NK-92 (cell line): ENCODE measurements at regions not wholly inside any gene's neighbourhood (a gene's known extent, or its start where the extent isn't known, plus 50 kb on each side); places are given as distances from the start of the nearest gene placed in this dataset.
"Not testable (repeated sequence)": the region's sequence is repeated elsewhere in the genome, so short reads cannot be mapped to it uniquely, and the experiment has no call there.

Experiments
- DNase-seq: peaks from one replicate; lab custom pipeline; 2025; ENCODE audit not compliant: unreplicated experiment; lab: John Stamatoyannopoulos, UW

DNA sequence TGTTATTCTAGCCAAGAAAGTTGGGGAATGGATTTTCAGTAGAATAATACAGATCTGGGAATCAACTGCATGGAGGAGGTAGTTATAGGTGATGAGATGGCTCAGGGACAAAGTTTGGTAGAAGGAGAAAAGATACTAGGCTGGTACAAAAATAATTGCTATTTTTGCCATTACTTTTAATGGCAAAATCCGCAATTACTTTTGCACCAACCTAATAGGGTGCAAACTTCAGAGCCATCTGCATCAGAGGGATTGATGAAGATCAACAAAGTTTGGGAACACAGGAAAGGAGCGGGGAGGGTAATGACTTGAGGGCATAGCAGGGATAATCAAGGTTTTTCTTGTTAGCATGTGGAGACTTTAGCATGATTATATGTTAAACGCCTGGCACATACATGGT, 178.7 kb upstream of the ROPN1B start:
- DNase-seq = not testable (repeated sequence)

DNA sequence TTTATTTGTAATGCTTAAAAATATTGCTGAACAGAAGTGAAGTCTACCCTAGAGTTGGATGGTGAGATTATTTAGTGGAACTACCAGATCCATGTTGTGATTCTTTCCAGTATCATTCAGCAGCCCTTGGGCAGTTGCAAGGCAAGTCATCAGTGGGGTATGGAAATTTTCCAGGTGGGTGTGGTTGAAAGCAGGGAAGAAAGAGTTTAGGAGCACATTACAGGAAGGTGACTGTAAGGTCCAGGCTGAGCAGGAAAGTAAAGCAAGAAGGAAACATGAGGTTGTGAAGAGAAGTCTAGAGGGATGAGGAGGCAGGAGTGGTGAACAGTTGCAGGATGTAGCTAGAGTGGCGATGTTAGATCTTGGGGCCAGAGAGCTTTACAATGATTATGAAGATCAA, 178.0 kb upstream of the ROPN1B start:
- not testable (repeated sequence) for DNase-seq

DNA sequence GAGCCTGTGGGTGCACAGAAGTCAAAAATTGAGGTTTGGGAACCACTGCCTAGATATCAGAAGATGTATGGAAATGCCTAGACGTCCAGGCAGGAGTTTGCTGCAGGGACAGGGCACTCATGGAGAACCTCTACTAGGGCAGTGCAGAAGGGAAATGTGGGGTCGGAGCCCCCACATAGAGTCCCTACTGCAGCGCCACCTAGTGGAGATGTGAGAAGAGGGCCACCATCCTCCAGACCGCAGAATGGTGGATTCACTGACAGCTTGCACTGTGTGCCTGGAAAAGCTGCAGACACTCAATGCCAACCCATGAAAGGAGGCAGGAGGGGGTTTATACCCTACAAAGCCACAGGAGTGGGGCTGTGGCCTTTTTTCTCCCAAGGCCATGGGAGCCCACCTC, 159.0 kb upstream of the ROPN1B start:
- not testable (repeated sequence) for DNase-seq

DNA sequence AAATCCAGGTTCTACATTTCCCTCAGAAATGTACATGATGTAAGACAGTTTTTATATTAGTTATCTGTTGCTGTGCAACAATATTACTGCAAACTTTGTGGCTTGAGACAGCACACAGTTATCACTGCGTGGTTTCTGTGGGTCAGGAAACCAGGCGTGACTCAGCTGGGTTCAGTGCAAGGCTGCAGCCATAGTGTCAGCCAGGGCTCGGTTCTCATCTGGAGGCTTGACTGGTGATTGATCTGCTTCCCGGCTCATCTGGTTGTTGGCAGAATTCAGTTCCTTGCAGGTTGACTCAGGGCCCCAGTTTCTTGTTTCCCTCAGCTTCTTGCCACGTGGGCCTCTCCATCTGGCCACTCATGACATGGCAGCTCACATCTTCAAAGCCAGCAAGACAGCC, 146.8 kb upstream of the ROPN1B start:
- not testable (repeated sequence) for DNase-seq

DNA sequence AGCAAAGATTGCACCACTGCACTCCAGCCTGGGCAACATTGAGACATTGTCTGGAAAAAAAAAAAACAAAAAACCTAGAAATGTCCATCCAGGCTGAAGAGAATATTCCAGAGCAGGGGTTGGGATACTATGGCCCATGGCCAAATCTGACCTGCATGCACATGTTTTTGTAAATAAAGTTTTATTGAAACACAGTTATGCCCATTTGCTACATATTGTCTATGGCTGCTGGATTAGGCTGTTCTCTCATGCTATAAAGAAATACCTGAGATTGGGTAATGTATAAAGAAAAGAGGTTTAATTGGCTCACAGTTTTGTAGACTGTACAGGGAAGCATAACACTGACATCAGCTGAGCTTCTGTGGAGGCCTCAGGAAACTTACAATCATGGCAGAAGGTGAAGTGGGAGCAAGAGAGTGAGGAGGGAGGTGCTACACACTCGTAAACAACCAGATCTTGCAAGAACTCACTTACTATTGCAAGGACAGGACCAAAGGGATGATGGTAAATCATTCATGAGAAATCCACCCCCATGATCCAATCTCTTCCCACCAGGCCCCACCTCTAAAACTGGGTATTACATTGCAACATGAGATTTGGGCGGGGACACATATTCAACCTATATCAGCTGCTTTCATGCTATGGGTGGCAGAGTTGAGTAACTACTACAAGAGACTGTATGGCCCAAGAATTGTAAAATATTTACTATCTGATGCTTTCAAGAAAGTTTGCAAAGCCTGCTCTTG, 137.8 kb upstream of the ROPN1B start:
- DNase-seq = not testable (repeated sequence)

DNA sequence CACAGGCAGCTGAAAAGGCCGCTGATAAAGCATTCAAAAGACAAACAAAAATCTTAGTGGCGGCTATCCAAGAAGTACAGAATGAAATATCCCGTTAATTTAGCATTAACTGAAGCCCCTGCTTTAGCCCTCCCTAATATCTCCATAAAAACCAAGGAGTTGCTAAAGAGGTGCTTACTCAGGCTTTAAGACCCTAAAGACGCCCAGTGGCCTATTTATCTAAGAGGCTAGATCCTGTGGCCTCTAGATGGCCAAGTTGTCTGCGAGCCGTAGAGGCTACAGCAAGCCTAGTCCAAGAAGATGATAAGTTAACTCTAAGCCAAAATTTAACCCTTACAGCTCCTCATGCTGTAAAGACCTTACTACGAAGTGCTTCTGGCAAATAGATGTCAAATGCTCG, 133.4 kb upstream of the ROPN1B start:
- DNase-seq = not testable (repeated sequence)

DNA sequence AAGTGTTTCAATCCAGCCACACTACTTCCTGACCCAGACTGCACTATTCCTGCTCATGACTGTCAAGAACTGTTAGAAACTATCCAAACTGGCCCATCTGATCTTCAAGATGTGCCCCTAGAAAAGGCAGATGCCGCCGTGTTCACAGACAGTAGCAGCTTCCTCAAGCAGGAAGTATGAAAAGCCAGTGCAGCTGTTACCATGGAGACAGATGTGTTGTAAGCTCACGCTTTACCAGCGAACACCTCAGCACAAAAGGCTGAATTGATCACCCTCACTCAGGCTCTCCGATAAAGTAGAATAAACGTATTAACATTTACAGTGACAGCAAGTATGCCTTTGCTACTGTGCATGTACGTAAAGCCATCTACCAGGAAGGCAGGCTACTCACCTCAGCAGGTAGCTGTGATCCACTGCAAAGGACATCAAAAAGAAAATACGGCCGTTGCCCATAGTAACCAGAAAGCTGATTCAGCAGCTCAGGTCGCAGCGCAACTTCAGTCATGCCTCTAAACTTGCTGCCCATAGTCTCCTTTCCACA, 132.9 kb upstream of the ROPN1B start:
- DNase-seq = not testable (repeated sequence)

DNA sequence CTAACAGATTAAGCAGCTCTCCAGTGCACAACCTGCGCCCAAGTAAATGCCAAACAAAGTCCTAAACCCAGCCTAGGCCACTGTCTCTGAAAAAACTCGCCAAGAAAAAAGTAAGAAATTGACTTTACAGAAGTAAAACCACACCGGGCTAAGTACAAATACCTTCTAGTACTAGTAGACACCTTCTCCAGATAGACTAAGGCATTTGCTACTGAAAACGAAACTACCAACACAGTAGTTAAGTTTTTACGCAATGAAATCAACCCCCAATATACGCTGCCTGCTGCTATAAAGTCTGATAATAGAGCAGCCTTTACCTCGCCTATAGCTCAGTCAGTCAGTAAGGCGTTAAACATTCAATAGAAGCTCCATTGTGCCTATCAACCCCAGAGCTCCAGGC, 132.2 kb upstream of the ROPN1B start:
- not testable (repeated sequence) for DNase-seq

DNA sequence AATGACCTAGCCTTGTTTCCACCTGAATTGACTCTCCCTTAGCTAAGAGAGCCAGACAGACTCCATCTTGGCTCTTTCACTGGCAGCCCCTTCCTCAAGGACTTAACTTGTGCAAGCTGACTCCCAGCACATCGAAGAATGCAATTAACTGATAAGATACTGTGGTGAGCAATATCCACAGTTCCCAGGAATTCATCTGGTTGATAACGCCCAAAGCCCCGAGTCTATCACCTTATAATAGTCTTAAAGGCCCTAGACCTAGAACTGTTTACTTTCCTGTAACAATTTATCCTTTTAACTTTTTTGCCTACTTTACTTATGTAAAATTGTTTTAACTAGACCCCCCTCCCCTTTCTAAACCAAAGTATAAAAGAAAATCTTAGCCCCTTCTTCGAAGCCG, 130.1 kb upstream of the ROPN1B start:
- not testable (repeated sequence) for DNase-seq

DNA sequence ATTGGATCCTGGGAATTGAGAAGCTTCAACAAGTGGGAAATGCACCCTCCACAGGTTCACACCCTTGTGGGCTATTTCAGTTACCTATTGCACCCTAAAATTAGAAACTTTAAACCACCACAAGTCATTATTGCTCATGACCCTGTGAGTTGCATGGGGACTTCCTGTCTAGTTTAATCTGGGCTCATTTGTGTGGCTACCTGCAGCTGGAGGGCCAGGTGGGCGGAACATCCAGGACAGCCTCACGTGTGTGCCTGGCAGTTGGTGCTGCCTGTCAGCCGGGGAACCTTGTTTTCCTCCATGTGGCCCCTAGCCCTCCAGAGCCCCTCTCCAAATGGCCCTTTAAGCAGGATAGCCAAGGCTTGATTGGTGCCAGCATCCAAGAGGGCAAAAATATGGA, 128.5 kb upstream of the ROPN1B start:
- not testable (repeated sequence) for DNase-seq

DNA sequence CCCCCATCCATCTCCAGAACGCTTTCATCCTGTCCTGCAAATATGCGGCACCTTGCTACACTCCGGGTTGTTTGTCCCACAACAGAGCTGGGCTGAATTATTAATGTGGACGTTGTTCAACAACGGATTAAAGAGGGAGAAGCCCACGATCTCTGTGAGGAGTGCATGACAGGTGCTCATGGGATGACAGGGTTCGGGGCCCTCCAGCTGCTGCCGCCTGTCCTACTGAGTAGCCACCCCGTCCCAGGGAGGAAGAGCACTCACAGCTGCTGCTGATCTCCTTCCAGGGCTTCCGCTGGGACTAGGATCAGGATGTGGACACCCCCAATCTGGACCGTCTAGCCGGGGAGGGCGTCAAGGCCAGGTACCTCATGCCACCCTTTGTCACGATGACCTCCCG, 121.0 kb upstream of the ROPN1B start:
- not testable (repeated sequence) for DNase-seq

DNA sequence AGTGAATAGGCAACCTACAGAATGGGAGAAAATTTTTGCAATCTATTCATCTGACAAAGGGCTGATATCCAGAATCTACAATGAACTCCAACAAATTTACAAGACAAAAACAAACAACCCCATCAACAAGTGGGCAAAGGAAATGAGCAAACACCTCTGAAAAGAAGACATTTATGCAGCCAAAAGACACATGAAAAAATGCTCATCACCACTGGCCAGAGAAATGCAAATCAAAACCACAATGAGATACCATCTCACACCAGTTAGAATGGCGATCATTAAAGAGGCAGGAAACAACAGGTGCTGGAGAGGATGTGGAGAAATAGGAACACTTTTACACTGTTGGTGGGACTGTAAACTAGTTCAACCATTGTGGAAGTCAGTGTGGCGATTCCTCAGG, 114.0 kb upstream of the ROPN1B start:
- DNase-seq = not testable (repeated sequence)

DNA sequence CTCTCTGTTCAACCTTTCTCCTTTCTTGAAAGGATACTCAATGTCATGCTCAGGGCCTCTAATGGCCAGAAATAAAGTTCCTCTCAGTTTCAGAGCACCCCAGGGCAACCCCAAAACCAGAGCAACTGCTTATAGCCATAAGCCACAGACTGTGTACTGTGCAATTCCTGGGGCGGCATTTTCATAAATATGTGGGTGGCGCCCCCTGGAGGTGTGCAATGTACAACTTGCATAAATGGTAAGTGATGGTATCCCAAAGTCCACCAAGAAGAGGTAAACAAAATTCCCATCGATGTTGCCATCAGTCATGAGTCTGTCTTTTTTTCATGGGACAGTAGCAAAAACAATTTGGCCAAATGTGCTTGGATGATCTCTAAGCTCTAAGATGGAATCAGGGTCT, 108.4 kb upstream of the ROPN1B start:
- not testable (repeated sequence) for DNase-seq

DNA sequence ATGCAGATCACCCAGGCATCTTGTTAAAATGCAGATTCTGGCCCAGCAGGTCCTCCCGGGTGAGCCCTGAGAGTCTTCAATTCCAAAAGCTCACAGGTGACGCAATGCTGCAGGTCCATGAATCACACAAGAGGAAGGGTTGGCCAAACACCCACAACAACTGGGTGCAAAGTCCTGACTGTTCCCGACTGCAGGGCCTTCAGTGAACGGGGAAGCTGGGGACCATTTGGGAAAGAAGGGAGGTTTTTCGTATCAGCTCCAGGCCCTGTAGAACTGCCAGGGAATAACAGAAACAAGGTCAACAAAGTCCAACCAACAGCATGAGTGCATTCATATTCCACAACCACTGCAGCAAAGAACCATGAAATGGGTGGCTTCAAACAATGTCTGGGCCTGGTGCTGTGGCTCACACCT, 106.1 kb upstream of the ROPN1B start:
- not testable (repeated sequence) for DNase-seq

DNA sequence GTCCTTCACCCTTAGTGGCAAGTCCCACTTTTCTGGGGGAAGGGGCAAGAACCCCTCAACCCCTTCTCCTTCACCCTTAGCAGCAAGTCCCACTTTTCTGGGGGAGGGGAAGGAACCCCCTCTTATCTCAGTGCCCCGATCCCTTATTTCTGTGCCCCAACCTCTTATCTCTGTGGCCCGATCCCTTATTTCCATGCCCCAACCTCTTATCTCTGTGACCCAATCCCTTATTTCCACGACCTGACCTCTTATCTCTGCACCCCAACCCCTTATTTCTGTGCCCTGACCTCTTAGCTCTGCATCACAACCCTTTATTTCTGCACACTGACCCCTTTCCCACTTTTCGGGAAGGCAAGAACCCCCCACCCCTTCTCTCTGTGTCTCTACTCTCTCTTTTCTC, 104.4 kb upstream of the ROPN1B start:
- DNase-seq = not testable (repeated sequence)

DNA sequence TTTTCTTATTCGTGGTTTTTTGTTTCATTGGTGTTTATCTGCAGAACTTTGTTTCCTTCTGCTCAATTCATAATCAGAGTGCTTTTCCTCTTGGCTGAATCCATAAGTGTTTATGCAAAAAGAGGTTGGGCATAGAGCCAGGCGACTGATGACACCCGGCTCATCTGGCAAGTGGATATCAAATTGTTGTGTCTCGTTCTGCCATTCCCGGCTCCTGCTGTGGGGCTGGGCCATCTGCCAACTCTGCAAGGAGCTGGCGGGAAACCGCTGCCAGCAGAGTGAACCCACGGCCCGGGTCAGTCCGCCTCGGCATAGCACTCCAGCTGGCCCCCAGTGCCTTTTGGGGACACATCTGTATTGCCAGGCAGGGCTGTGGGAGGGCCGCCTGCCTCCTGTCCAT, 83.0 kb upstream of the ROPN1B start:
- DNase-seq = not testable (repeated sequence)

DNA sequence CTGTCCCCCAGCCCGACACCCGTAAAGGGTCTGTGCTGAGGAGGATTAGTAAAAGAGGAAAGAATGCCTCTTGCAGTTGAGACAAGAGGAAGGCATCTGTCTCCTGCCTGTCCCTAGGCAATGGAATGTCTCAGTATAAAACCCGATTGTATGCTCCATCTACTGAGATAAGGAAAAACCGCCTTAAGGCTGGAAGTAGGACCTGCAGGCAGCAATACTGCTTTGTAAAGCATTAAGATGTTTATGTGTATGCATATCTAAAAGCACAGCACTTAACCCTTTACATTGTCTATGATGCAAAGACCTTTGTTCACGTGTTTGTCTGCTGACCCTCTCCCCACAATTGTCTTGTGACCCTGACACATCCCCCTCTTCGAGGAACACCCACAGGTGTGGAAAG, 69.8 kb upstream of the ROPN1B start:
- not testable (repeated sequence) for DNase-seq

DNA sequence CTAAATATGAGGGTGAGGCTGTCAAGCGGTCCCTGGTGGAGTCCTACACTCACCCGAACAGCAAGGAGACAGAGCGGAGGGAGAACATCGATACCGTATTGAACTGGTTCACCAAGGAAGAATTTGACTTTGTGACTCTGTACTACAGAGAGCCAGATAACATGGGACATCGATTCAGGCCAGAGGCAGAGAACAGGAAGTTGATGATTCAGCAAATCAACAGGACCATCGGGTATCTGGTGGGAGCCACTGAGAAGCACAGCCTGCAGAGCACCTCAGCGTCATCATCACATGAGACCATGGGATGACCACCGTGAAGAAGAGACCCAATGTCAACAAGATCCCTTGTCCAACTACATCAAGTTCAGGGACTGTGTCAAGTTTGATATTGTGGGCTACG, 67.5 kb upstream of the ROPN1B start:
- not testable (repeated sequence) for DNase-seq

DNA sequence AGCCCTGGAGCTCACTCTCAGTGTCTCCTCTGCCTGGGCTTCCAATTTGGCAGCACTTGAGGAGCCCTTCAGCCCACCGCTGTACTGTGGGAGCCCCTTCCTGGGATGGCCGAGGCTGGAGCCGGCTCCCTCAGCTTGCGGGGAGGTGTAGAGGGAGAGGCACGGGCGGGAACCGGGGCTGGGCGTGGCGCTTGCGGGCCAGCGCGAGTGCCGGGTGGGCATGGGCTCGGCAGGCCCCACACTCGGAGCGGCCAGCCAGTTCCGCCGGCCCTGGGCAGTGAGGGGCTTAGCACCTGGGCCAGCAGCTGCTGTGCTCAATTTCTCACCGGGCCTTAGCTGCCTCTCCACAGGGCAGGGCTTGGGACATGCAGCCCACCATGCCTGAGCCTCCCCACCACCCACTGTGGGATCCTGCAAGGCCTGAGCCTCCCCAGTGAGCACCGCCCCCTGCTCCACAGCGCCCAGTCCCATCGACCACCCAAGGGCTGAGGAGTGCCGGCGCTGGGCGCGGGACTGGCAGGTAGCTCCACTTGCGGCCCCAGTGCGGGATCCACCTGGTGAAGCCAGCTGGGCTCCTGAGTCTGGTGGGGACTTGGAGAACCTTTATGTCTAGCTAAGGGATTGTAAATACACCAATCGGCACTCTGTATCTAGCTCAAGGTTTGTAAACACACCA, 65.1 kb upstream of the ROPN1B start:
- not testable (repeated sequence) for DNase-seq

DNA sequence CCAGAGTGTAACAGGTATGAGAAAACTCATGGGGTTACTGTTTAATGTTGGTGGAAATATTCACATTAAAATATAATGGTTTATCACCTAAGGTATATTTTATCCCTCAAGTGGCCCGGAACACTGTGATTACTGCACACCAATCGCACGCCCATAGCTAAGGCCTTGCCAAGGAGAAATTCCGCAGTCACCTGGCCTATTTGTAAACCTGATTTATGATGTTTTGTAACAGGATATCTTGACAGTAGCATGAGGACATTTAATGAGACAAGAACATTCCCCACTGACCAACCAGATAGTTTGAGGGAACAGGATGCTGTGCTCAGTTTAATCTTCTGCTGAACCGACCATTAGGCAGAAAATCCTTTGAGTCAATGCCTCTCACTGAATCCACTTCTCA, 61.7 kb upstream of the ROPN1B start:
- DNase-seq = not testable (repeated sequence)

DNA sequence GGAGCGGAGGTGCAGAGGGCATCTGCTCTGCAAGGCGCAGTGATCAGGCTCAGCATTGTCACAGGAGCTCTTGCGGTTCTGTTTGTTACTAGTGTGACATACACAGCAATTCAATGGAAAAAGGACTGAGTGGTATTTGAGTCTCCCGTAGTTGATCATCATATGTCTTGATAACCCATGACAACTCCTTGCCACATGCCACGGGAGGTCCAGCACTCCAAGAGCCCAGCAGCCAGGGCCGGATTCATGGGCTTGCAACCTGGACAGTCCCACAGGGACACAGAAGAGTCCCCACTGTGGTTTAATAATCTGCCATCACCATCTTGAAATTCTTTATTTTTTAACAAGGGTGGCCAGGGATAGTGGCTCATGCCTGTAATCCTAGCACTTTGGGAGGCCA, 58.1 kb upstream of the ROPN1B start:
- not testable (repeated sequence) for DNase-seq
